Stomach (tissue), 4 donors: ENCODE measurements at regions not wholly inside any gene's neighbourhood (a gene's known extent, or its start where the extent isn't known, plus 50 kb on each side); places are given as distances from the start of the nearest gene placed in this dataset.
A peak's percentile ranks its signal among the peaks of the same experiment; 100 is the strongest.

Experiments used
- CTCF ChIP-seq, 7 experiments: fragments of 450-650 bp in 4 of 7; fragments of 200-600 bp in 3 of 7; sonication (generic) in 3 of 7; IDR thresholded peaks; one replicate each; pipeline ENCODE4 v1.5.1; 2016 to 2019; ENCODE audit warnings: antibody characterized with exemption in 7 of 7, control low read depth in 2 of 7, mild to moderate bottlenecking in 1 of 7
- EP300 ChIP-seq: sonication (generic); formaldehyde crosslinking; IDR thresholded peaks from one replicate; pipeline ENCODE4 v1.6.1; 2017; ENCODE audit warnings: antibody characterized with exemption
- POLR2A ChIP-seq, 4 donors: fragments of 450-650 bp; IDR thresholded peaks; one replicate each; pipeline ENCODE4 v1.6.1; 2016; ENCODE audit warnings: antibody characterized with exemption in 4 of 4, control low read depth in 2 of 4, mild to moderate bottlenecking in 1 of 4, moderate library complexity in 1 of 4

- TF ChIP-seq CTCF (IDR thresholded peaks at IDR 0.05) (peak in 5 of 7 experiments; percentile 7 to 57 (median 35)), POLR2A (IDR thresholded peaks at IDR 0.05) (no peak), EP300 (no peak)
These were observed 417.3 kb downstream of the SNAPC1 start for GRCh38 chr14:62179367-62180018.
